Stimulated activated CD8-positive, alpha-beta memory T cell treated with anti-CD3 and anti-CD28 coated beads, Interleukin-7, amount 100 ng/mL, for 48 hours (primary cell): ENCODE measurements at regions not wholly inside any gene's neighbourhood (a gene's known extent, or its start where the extent isn't known, plus 50 kb on each side); places are given as distances from the start of the nearest gene placed in this dataset.

ENCODE experiments used
- DNase-seq, 2 donors: peaks; one replicate each; pipeline ENCODE4 v3.0.0-alpha.2; 2020; ENCODE audit warnings: low read depth in 1 of 2; ENCODE audit errors: extremely low read depth in 1 of 2

DNA sequence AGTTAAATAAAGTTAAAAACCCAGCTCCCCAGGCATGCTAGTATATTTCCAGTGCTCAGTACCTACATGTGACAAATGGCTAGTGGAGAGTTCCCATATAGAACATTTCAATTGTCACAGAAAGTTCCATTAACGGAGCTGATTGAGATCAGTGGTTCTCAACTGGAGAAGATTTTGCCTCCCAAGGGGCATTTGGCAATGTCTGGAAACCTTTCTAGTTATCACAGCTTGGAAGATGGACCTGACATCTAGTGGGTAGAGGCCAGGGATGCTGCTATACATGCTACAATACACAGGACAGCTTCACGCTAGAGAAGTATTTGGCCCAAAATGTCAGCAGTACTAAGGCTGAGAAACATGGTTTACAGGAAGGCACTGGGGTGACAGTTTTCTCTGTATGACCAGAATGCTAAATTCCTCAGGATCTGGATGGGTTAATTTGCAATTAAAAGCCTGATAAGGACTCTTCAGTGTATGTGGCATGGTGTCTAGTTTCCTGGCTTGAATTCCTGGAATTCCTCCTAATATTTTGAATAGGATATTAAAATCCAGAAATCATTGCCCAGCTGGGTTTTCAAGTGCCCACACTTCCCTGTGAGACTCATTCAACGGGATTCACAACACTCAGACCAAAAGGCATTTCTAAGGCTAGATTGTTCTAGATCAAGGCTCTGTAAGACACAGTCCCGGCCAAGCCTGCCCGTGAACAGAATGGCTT is 84.7 kb upstream of the SALL4 start:
- no peak for DNase-seq

DNA sequence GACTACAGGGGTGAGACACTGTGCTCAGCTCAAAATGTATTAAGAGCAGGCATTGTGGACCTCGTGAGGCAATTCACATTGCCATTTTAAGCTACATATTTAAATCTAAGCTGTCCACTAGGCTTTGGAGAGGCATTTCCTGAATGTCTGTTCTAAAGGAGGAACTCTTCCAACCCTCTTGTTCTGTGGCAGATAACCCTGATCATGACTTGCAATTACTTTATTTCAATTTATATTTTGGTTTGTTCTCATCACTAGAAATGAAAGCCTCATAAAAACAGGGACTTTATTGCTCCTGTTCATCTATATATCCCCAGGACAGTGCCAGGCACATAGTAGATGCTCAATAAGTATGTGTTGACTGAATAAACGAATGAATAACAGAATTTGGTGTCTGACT is 84.0 kb upstream of the SALL4 start:
- DNase-seq, result no peak

DNA sequence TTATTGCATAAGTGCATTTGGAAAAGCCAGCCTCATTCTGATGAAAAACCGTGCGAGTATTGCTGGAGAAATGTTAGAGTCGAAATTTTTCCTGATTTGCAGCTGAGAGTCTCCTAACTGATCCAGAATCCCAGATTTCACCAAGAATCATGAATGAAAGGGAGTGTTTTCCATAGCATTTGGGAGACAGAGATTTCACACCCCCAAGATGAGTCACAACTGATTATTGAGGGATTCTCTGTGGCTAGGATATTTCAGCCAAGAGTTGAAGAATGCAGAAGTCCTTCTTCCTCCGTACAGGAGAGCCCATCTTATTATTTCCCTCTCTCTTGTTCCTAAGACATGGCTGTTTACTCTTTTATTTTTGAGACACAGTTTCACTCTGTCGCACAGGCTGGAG is 82.2 kb upstream of the SALL4 start:
- no peak for DNase-seq

DNA sequence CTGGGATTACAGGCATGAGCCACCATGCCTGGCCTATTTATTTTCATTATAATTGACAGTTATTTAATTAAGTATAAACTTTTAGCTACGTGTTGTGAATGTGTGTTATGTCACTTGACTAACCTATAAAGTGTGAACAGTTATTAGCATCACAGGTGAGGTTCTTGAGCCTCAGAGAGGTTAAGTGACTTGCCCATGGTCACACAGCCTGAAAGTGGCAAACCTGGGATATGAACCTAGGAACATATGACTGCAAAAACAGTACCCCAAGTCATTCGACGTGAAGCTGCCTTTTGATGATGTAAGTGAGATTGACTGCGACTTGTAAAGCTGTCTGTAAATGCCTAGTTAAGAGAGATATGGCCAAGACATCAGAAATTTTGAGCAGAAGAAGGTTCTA is 77.9 kb upstream of the SALL4 start:
- DNase-seq, result no peak

DNA sequence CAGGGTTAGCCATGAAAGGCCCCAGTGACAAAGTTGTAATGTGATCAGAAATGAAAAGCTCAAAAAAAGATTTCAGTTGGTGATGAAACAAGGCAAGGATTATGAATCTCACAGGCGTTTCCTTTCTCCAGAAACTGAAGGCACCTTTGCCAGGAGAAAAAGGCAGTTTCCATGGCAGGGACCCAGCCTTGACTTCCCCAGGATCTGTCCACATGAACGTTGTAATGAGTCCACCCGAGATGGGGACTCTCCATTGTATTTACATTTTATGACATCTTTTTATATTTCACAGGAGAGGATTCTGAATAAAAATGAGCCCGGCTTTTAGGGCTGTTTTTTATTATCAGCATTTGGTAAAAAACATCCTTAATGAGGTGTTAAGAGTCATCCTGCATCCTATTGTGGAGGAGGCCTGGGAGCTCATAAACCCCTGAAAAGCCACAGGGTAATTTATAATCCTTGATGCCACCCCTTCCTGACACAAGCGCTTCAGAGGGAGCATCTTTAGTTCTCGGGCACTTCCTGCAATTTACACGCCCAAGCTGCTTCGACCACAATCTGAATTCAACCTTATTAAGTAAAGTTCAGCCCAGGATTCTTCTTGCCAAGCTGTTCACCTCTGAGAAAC is 74.1 kb upstream of the SALL4 start:
- DNase-seq, result no peak

DNA sequence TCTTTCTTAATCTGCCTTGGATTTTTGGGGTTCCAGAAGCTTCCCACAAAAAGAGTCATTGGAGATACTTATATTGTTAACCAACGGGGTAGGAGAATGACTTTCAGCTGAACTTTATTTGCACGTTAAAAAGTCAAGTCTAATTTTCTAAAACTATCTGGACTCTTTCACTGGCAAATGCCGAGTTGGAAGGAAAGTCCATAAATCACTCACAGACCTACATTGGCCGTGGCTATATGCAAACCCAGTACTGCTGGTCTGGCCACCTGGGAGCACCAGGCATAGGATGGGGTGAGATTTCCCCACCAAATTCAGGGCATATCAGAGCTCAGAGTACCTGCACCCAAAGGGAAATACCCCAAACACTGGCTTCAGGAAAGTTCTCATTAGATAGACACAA is 71.3 kb upstream of the SALL4 start:
- no peak for DNase-seq

DNA sequence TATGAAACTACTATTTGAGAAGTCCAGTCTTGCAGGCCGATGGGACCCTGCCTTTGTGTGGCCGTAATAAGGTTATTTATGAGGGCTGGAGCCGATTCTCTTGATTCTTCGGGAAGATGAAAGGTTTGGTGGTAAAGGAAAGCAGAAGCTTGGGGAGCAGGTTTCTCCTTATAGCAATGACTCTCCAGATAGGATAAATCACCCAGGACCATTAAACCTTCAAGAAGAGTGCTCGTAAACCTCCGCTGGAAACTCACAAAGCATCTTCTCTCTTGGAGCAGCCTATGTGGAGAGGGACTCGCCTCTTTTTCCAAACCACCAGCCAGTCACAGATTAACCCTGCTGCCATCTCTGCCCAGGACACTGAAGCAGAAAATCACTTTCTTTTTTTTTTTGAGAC is 69.6 kb upstream of the SALL4 start:
- no peak for DNase-seq

DNA sequence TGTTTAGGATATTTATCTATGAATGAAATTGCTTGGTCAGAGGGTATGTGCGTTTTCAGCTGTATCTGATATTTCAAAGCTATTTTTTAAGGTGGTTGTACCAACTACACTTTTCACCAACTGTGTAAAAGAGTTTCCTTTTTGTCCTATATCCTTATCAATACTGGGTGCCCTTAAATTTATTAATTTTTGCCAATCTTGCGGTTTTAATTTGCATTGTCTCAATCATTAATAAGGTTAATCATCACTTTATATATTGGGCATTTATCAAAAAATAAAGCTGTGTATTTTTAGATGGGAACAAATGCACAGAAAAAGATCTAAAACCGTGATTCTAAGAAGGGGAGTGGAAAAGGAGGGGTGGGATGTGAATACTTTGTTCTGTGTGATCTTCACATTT is 66.7 kb upstream of the SALL4 start:
- DNase-seq, result no peak

DNA sequence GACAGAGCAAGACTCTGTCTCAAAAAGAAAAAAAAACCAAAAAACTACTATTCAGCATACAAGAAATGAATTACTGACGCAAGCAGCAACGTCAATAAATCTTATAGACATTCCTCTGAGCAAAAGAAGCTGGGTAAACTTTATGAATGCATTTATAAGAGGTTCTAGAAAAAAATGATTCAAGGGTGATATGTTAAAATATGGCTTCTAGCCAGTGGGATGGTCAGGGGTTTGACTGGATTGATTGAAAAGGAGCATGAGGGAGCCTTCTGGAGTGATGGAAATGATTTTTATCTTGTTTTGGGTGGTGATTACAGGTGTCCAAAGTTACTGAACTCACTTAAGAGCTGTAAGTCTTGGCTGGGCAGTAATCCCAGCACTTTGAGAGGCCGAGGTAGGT is 64.9 kb upstream of the SALL4 start:
- DNase-seq, result no peak

DNA sequence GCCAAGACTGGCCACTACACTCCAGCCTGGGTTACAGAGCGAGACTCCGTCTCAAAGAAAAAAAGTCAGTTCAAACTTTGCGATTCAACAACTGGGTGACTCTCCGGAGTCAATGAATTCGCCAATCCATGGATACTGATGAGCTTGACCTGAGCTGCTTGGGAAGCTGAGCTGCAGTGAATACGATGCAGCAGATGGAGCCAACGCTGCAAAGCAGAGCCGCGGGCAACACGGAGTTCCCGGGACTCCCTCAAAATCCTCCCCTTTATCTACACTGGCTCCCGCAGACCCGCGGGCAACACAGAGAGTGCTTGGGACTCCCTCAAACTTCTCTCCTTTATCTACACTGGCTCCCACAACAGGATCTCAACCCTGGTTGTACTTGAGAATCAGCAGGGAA is 62.6 kb upstream of the SALL4 start:
- DNase-seq, result no peak

DNA sequence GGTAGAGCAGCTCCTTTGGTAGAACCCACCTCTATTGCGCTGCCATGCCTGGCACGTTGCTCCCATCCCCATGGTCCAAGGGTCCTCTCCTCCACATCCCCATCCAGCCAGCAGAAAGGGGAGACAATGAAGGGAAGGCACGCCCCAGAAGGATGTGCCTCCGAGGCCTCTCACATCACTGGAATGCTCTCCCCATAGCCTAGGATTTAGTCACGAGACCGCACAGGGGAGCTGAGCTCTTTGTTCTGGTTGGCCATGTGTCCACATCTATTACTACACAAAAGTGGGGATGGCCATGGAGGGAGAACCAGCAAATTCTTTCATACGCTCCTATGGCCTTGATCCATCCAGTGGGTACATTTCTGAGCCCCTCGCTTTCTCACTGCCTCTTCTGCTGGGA is 60.5 kb upstream of the SALL4 start:
- no peak for DNase-seq

DNA sequence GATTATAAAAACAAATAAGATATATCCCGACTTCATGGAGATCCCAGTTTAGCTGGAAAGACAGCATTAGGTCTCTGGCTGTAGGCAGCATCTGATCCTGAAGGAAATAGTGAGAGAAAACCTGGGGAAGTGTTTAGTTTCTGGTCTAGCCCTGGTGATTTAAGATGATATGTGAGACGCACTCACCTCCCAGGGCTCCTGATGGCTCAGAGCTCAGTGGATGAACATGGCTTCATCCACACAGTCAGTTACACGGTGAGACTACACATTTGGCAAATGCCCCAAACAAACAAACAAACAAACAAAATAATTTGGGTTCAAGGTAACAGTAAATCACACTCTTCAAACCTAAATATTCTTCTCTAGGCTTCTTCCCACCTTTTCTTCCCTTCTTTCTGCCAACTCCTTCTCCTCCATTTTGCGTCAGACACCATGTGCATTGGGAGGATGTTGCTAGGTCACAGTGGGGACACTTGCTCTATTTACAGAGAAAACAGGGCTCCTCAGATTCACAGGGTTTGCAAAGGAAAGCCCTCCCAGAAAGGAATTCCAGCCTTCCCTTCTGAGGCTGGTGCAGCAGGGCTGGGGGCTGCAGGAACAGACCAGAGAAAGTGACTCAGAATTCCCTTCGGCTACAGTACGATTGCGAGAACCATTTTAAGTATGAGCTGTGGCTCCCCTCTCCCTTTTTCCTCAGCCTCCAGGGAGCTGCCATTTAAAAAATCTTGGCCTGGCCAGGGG is 59.6 kb upstream of the SALL4 start:
- no peak for DNase-seq

DNA sequence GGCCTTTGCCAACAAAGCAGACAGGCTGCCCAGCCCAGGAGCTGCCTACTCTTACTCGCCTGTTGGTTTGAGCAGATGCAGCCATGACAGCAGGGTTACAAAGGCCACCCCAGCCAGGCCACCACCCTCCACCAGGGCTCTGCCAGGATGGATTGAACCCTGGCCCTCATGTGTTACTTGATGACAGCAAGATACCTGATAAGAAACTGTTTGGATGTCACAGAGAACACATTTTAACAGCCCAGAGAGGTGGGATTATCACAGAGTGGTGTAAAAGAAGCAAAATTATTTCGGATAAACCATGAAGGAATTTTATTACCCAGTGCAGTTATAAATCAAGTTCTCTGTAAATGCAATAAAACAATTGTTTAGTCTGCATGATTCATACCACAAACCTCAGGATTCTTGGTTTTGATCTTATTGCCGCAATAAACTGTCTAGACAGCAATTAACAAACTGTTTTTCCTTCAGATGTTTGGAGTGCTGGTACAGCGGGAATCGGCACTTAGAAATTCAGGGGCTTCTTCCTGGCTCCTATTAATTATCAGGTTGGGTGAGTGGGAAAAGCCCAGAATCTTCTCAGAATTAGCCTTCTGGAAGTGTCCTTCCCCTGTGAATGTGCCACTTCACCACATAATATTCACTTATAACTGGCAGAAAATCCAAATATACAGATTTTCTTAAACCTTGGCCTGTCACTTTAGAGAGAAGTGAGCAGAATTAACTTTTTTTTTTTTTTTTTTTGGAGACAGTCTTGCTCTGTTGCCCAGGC is 58.0 kb upstream of the SALL4 start:
- DNase-seq, result no peak

DNA sequence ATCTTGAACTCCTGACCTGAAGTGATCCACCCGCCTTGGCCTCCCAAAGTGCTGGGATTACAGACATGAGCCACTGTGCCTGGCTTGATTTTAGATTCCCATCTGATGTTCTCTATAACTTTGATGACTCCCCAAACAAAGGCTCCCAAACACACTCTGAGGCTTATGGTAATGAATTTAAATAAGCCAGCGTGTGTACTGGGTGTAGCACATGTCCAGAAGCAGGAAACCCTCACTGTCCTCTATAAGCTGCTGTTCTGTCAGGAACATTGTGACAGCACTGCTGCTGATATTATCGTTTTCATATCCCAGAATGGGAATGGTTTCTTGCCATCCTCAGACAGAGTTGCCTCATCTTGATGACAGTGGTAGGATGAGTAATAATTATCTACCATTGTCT is 54.1 kb upstream of the SALL4 start:
- DNase-seq, result no peak

DNA sequence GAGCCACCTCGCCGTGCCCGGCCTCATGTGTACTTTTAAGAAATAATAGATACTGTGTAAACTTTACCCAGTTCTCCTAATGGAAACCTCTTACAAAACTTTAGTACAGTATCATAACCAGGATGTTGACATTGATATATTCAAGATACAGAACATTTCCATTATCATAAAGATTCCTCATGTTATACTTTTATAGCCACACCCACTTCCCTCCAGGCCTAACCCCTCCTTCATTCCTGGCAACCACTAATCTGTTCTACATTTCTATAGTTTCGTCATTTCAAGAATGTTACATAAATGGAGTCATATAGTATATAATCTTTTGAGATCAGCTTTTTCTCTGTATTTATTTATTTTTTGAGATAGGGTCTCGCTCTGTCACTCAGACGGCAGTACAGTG is 52.6 kb upstream of the SALL4 start:
- DNase-seq, result no peak
